CD4-positive, alpha-beta T cell treated with Interferon gamma for 1 hour (primary cell): ENCODE measurements at regions not wholly inside any gene's neighbourhood (a gene's known extent, or its start where the extent isn't known, plus 50 kb on each side); places are given as distances from the start of the nearest gene placed in this dataset.
A peak's percentile ranks its signal among the peaks of the same experiment; 100 is the strongest.

Source experiments
- DNase-seq: peaks from one replicate; pipeline ENCODE4 v3.0.0-alpha.2; 2020

GRCh38 chr1:68378296-68379084 lies 71.3 kb downstream of the RPE65 start:
- DNase-seq, result no peak

- no peak for DNase-seq
Observed at GRCh38 chr1:68377098-68377497, 72.7 kb downstream of the RPE65 start.

DNA sequence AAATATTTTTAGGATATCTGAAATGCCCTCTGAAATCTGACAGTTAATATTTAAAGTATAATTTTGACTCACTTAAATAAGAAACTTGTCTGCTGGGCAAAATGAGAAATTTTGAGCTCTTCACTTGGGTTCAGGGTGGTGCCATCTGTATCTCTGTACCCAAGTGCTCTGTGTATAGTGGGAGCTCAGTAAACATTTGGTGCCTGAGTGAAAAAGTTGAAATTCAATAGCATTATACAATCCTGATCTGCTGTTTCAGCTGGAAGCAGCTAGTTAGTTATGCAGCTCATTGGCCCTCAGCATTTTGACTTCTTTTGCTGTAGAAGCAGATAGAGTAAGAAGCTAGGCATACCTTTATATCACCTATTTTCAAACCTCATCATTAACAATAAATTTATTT lies 73.3 kb downstream of the RPE65 start:
- DNase-seq, result no peak

- DNase-seq, result no peak
Observed at GRCh38 chr1:68375919-68376318, 73.8 kb downstream of the RPE65 start.

DNA sequence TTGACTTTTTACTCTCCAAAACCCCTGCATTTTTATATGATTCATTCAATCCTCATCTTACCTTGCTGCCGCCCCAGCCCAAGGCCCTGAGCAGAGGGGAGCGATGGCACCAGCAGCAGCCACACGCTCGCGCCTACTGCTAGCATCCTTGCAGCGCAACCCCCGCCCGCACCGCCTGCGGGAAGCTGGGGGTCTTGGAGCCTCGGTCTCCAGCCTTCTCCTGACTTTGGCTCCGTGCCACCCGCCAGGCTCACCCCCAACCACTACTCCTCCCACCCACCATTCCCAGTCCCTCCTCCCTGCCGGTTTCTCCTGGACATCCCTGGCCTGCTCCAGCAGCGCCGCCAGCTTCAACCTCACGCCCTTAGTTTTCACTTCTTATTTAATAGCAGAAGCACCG lies 76.6 kb downstream of the RPE65 start:
- no peak for DNase-seq

- DNase-seq, result no peak
Observed at GRCh38 chr1:68372487-68372886, 77.3 kb downstream of the RPE65 start.

DNA sequence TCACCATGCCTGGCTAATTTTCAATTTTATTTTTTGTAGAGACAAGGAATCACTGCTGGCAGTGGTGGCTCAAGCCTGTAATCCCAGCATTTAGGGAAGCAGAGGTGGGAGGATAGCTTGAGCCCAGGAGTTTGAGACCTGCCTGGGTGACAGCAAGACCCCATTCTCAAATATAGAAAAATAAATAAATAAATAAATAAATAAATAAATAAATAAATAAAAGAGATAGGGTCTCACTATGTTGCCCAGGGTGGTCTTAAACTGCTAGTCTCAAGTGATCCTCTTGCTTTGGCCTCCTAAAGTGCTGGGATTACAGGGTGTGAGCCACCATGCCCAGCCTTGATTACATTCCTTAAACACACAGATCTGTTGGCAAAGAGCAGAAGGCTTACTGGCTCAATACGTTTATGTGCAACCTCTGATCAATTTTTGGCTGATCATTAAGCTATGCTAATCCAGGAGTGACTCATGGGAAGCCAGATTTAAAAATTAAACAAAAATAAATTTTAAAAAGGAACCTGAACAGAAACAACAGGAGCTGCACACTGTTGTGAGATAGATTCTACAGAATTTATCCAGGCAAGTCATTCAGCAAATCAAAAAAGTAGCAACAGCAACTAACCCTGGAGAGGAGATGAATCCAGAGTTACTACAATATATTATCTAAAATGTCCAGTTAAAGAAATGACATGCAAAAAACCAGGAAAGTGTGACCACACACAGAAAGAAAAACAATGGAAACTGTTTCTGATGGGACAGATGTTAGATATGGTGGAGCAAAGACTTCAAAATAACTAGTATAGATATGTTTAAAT lies 79.4 kb downstream of the RPE65 start:
- no peak for DNase-seq

GRCh38 chr1:68366572-68366971 lies 83.2 kb downstream of the RPE65 start:
- no peak for DNase-seq

DNA sequence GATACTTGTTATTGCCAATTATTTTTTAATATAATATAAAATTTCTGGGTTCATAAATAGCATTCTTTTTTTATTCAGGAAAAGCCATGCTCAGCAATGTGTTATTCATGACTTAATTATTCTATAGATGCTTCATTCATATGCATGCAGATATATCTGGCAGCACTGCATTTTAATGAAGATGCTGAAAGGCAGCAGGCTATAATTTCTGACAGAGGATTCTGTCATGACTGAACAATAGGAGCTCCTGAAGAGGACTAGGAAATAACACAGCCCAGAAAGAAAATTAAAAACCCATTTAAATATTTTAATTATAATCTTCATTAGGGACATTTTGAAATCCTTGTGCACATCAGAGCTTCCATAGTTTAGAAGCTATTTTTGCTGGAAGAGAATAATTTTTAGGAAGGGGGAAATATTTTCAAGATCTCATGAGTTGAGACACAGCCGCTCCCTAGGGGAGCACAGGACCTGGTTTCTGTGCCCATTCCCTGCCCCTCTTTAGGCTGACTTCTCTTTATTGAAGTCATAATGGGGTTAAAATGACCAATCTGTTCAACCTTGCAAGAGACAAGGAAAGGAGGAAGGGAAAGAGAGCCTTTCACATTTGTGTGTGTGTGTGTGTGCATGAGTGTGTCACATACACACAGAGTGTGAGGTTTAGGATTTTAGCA lies 83.9 kb downstream of the RPE65 start:
- DNase-seq, result no peak

DNA sequence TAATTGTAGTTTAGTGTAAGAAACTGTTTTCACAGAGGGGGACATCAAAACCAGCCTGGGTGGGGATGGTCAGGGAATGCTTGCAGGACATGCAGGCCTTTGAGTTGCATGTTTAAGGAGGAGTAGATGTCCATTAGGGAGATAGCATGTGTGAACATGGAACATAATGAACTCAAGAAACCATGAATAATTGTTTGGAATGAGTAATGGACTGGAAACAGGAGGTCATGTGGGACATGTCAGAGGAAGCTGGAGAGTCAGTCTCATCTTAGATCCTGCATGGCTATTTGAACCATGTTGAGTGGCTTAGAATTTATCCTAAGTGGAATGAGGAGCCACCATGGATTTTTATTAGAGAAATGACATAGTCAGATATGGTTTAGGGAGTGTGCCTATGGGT lies 86.4 kb downstream of the RPE65 start:
- no peak for DNase-seq

GRCh38 chr1:68361346-68361910 lies 88.3 kb downstream of the RPE65 start:
- DNase-seq, result no peak

- DNase-seq, result no peak
Observed at GRCh38 chr1:68359045-68359444, 90.7 kb downstream of the RPE65 start.

- DNase-seq, result no peak
Observed at GRCh38 chr1:68358439-68358838, 91.3 kb downstream of the RPE65 start.

DNA sequence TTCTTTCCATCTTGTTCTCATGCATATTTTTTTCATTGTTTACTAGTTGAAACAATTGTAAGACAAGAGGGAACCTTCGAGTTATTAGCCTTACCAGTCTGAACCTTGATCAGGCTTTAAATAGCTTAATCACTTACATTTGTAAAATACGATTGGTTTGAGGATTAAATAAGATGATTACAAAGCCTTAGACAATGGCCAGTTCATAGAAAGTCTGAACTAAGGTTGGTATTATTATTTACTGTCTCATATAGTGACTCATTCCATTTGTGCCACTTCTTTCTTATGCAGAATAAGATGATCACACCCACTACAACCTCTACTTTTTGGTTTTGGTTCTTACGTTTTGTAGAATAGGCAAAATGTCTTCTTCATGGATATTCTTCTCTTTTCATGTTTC lies 94.1 kb downstream of the RPE65 start:
- no peak for DNase-seq

DNA sequence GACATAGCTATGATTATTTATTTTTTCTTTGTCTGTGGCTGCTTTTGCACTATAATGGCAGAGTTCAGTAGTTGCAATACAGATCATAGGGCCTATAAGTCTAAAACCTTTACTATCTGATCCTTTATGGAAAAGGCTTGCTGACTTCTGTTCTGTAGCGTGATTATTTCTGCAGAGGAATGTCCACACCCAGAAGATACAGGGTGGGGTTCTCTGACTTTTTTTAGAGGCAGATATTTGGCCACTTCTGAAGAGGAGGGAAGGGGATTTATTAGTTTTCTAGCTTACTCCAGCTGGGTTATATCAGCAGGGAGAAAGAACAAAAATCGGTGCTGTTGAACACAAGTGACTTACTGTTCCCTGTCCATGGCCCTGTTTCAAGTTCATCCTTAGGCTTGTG lies 97.6 kb downstream of the RPE65 start:
- no peak for DNase-seq

DNA sequence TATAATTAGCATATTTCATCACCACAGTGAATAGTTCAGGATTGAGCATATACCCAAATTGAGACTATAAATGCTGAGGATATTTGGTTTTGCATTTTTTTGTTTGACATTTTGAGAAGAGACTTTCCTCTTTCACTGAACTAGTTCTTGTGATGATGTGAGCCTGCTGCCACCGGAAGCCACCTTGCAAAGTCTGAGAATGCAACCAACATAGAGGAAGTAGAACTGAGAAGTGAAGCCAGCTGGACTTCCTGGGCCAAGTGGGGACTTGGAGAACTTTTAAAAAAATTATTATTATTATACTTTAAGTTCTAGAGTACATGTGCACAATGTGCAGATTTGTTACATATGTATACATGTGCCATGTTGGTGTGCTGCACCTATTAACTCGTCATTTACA lies 102.3 kb downstream of the RPE65 start:
- DNase-seq, result peak; percentile 45

GRCh38 chr1:68346188-68346808 lies 103.5 kb downstream of the RPE65 start:
- no peak for DNase-seq

DNA sequence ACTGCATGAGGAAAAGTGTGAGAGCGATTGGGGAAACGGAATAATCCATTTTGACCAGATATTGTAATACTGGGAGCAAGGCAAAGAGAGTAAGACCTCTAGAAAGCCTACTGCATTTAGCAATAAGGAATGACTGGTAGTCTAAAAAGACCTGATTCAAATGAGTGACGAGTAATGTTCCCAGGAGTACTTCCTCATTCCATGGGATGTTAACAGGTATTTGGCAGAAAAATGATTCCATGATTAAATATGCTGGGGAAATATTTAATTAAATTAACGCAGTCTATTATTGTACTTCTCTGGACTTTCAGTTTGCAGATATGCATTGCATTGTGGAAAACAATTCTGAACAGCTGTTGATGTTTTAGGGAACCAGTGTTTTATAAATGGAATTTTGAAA lies 105.5 kb downstream of the RPE65 start:
- DNase-seq, result no peak

DNA sequence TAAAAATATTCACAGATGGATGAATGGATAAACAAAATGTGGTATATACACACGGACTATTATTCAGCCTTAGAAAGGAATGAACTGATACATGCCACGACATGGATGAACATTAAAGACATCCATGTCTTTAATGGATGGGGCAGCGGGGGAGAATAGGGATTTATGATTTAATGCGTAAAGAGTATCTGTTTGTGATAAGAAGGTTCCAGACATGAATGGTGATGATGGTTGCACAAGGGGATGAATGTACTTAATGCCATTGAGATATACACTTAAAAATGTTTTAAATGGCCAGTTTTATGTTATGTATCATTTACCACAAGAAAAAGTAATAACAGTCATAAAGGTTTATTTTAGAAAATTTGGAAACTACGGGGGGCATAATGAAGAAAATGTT lies 108.6 kb upstream of the WLS start:
- DNase-seq, result no peak

DNA sequence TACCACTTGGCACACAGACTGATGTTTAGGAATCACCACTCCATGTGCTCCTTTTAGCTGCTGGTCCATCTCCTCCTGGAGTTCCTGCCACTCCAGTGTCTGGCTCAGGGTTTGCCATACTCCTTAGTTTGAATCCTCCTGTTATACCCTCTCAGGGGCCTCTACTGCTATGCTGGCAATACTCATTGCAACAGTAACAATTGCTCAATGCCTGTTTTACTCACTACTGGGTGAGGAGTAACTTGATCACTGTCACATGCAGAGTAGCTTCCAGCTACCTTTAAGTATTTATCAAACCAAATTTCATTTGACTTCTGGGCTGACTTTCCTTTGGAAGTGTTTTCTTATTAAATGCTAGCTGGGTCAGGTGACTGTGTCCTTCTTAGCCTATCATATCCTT lies 107.2 kb upstream of the WLS start:
- no peak for DNase-seq

- no peak for DNase-seq
Observed at GRCh38 chr1:68338081-68338480, 105.8 kb upstream of the WLS start.

DNA sequence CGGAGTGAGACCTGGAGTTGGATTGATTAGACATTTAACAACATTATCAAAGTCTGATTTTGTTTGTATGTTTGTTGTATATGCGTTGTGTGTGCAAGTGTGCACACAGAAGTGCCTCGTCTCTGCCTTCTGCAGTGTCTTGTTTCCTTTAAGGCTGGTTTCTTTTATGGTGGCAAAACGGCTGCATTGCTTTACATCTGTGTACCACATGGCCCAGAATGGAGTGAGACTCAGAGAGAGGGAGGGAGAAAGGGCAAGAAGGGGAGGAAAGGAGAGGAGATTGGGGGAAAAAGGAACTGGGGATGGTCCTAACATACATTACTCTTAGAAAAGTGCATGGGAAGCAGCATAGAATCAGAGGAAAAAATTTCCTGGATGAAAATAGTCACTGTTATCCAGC lies 99.7 kb upstream of the WLS start:
- no peak for DNase-seq
